Neural cell (in vitro differentiated cells): ENCODE measurements at regions not wholly inside any gene's neighbourhood (a gene's known extent, or its start where the extent isn't known, plus 50 kb on each side); places are given as distances from the start of the nearest gene placed in this dataset.

Experiments
- CTCF ChIP-seq: fragments of 450-650 bp; IDR thresholded peaks from 2 replicates; pipeline ENCODE4 v1.5.1; 2014; ENCODE audit warnings: antibody characterized with exemption, mild to moderate bottlenecking, moderate library complexity; ENCODE audit not compliant: poor library complexity, severe bottlenecking
- EZH2 ChIP-seq: fragments of 200-600, 300-800 bp; shearing (Covaris generic), sonication (generic); IDR thresholded peaks from 2 replicates; pipeline ENCODE4 v1.6.1; 2014; ENCODE audit warnings: antibody characterized with exemption, low read length, borderline replicate concordance, mild to moderate bottlenecking; ENCODE audit not compliant: insufficient read depth, poor library complexity, severe bottlenecking
- POLR2AphosphoS5 ChIP-seq: IDR thresholded peaks from 2 replicates; pipeline ENCODE4 v1.6.1; 2012
- RAD21 ChIP-seq: fragments of 450-650 bp; conservative IDR thresholded peaks from 2 replicates; pipeline ENCODE4 v1.6.1; 2014; ENCODE audit warnings: antibody characterized with exemption, mild to moderate bottlenecking, moderate library complexity
- REST ChIP-seq: IDR thresholded peaks from 2 replicates; pipeline ENCODE4 v1.6.1; 2012; ENCODE audit warnings: borderline replicate concordance
- SMC3 ChIP-seq: fragments of 450-650 bp; conservative IDR thresholded peaks from 2 replicates; pipeline ENCODE4 v1.6.1; 2014; ENCODE audit warnings: antibody characterized with exemption, mild to moderate bottlenecking, moderate library complexity; ENCODE audit not compliant: poor library complexity
- TAF1 ChIP-seq: IDR thresholded peaks from 2 replicates; pipeline ENCODE4 v1.6.1; 2012; ENCODE audit warnings: low read depth

- TF ChIP-seq CTCF: no peak
- no peak for TF ChIP-seq SMC3
- no peak for TF ChIP-seq EZH2
- no peak for TF ChIP-seq POLR2AphosphoS5
- TF ChIP-seq REST: no peak
- no peak for TF ChIP-seq RAD21
- TF ChIP-seq TAF1: no peak
These were observed 82.6 kb downstream of the RPLP1 start for GRCh38 chr15:69535101-69535638.
